Ammon's horn (tissue), 1 donor: ENCODE measurements at regions not wholly inside any gene's neighbourhood (a gene's known extent, or its start where the extent isn't known, plus 50 kb on each side); places are given as distances from the start of the nearest gene placed in this dataset.
"Not testable (repeated sequence)": the region's sequence is repeated elsewhere in the genome, so short reads cannot be mapped to it uniquely, and the experiment has no call there.

ENCODE experiments used
- DNase-seq: peaks from one replicate; pipeline ENCODE4 v3.0.0-alpha.2; 2016; ENCODE audit warnings: low spot score

GRCh38 chr2:192469612-192470011 is 274.9 kb upstream of the TMEFF2 start:
- DNase-seq = no peak

- DNase-seq = no peak
These were observed 273.4 kb upstream of the TMEFF2 start for GRCh38 chr2:192467953-192468660.

- no peak for DNase-seq
These were observed 270.4 kb upstream of the TMEFF2 start for GRCh38 chr2:192465141-192465540.

- no peak for DNase-seq
These were observed 264.7 kb upstream of the TMEFF2 start for GRCh38 chr2:192459422-192459821.

GRCh38 chr2:192448881-192449280 is 254.1 kb upstream of the TMEFF2 start:
- DNase-seq = no peak

- no peak for DNase-seq
These were observed 249.6 kb upstream of the TMEFF2 start for GRCh38 chr2:192444286-192444838.

GRCh38 chr2:192443831-192444230 is 249.1 kb upstream of the TMEFF2 start:
- DNase-seq = no peak

- DNase-seq = no peak
These were observed 243.5 kb upstream of the TMEFF2 start for GRCh38 chr2:192438239-192438638.

- DNase-seq = no peak
These were observed 242.9 kb upstream of the TMEFF2 start for GRCh38 chr2:192437653-192438052.

GRCh38 chr2:192424243-192424642 is 229.5 kb upstream of the TMEFF2 start:
- DNase-seq = no peak

GRCh38 chr2:192419786-192420185 is 225.1 kb upstream of the TMEFF2 start:
- no peak for DNase-seq

GRCh38 chr2:192416060-192416459 is 221.3 kb upstream of the TMEFF2 start:
- DNase-seq = no peak

GRCh38 chr2:192414794-192415193 is 220.1 kb upstream of the TMEFF2 start:
- DNase-seq = no peak

GRCh38 chr2:192413812-192414681 is 219.3 kb upstream of the TMEFF2 start:
- no peak for DNase-seq

- DNase-seq = not testable (repeated sequence)
These were observed 218.1 kb upstream of the TMEFF2 start for GRCh38 chr2:192412866-192413265.

GRCh38 chr2:192412394-192412793 is 217.7 kb upstream of the TMEFF2 start:
- DNase-seq = no peak

GRCh38 chr2:192411755-192412154 is 217.0 kb upstream of the TMEFF2 start:
- DNase-seq = no peak

GRCh38 chr2:192410319-192410718 is 215.6 kb upstream of the TMEFF2 start:
- no peak for DNase-seq

GRCh38 chr2:192407692-192408091 is 213.0 kb upstream of the TMEFF2 start:
- DNase-seq = no peak

- no peak for DNase-seq
These were observed 203.5 kb upstream of the TMEFF2 start for GRCh38 chr2:192398236-192398635.

- DNase-seq = no peak
These were observed 199.9 kb upstream of the TMEFF2 start for GRCh38 chr2:192394605-192395004.

GRCh38 chr2:192391041-192391440 is 196.3 kb upstream of the TMEFF2 start:
- DNase-seq = no peak

GRCh38 chr2:192390401-192390800 is 195.7 kb upstream of the TMEFF2 start:
- DNase-seq = no peak
